ENCODE measurements at regions not wholly inside any gene's neighbourhood (a gene's known extent, or its start where the extent isn't known, plus 50 kb on each side); places are given as distances from the start of the nearest gene placed in this dataset.

DNA sequence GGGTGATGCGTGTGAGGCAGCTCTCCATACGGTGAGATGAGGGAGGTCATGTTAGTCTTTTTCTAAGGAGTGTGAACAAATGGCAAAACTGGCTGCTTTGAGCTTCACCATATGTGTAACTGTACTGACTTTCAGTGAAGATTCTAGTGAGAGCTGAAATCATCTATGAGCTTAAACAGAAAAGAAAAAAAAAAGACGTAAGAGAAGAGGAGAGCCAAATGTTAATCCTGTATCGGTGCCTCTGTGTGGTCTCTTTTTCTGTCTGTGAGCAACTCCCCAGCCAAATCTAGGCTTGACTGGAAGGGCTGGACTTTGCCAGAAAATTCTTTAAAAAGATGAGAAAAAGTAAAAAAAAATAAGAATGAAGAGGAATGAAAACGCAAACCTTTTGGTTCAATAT lies 209.7 kb upstream of the TUT7 start:
- ChIA-PET POLR2A (no interaction called here), CTCF (no interaction called here)
- H3K4me1 Mint-ChIP-seq = no peaks in the 10 kb centered on the region
- DNase-seq = no peak
- no peak overlapping the region for H3K4me3 Mint-ChIP-seq
- peaks cover 5% of the 10 kb centered on the region for H3K9me3 Mint-ChIP-seq
- no peaks in the 10 kb centered on the region for H3K27me3 Mint-ChIP-seq
- H3K36me3 Mint-ChIP-seq (ENCODE audit: low read depth) = no peaks in the 10 kb centered on the region
- H3K27ac Mint-ChIP-seq = no peak overlapping the region

DNA sequence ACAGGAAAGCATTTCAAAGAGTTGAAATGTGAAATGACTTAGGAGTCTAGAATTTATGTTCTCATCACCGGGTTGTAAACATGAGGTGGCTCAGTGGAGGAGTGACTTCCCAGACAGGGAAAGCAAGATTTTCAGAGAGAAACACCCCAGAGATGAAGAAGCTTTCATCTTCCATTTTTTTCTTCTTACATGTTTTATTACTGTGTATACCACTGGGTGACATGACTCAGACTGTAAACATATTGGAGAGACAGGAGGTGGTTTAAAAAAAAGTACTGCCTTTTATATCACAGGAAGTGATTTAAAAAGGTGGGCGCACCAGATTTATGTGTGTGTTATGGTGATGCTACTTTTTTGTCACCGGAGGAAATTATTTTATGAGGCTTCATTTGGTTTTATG lies 209.1 kb upstream of the TUT7 start:
- CTCF ChIA-PET = no interaction called here
- no peak for DNase-seq
- H3K27me3 Mint-ChIP-seq = no peaks in the 10 kb centered on the region
- H3K36me3 Mint-ChIP-seq (ENCODE audit: low read depth) = no peaks in the 10 kb centered on the region
- H3K27ac Mint-ChIP-seq = no peak overlapping the region
- H3K9me3 Mint-ChIP-seq = peaks cover 5% of the 10 kb centered on the region
- no peaks in the 10 kb centered on the region for H3K4me1 Mint-ChIP-seq
- no peak overlapping the region for H3K4me3 Mint-ChIP-seq
- POLR2A ChIA-PET = no interaction called here

DNA sequence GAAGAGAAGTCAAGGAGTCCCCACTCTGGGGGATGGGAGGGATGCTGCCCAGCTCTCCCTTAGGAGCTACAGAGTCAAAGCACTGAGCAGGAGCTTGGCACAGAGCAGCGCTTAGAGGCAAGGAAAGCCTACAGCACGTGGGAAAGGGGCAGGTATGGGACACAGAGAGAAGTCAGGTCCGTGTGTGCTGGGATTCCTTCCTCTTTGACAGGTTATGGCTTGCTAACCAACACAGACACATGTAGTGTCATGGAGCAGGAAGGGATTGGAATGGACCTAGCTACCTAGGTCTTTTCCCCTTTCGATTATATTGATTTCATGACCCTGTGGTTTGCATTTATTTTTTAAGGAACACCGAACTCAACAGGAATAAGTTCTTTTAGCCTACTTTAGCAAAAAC lies 208.5 kb upstream of the TUT7 start:
- no peak overlapping the region for H3K27ac Mint-ChIP-seq
- no peaks in the 10 kb centered on the region for H3K4me1 Mint-ChIP-seq
- ChIA-PET CTCF (no interaction called here), POLR2A (no interaction called here)
- H3K9me3 Mint-ChIP-seq = peaks cover 5% of the 10 kb centered on the region
- H3K27me3 Mint-ChIP-seq = no peaks in the 10 kb centered on the region
- no peaks in the 10 kb centered on the region for H3K36me3 Mint-ChIP-seq (ENCODE audit: low read depth)
- no peak for DNase-seq
- no peak overlapping the region for H3K4me3 Mint-ChIP-seq

DNA sequence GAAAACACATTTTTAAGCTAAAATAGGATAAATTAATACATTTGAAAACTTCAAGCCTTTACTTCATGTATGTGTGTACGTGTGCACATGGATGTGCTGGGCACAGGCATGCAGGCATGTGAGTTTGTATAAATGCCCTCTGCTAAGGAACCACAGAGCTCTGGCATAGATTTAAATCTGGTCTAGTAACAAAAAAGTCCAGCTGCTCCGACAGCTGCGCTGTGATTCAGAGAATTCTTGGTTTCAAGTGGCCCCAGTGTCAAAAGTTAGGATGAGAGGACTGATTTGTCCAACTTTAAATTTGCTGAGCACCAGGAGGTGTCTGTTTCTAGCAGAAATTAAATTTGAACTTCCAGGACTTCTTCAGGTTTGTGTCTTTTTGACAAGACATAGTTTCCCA lies 203.7 kb upstream of the TUT7 start:
- no peak overlapping the region for H3K4me3 Mint-ChIP-seq
- CTCF ChIA-PET = no interaction called here
- no peaks in the 10 kb centered on the region for H3K4me1 Mint-ChIP-seq
- no peaks in the 10 kb centered on the region for H3K36me3 Mint-ChIP-seq (ENCODE audit: low read depth)
- no peak overlapping the region for H3K27ac Mint-ChIP-seq
- peaks cover 2% of the 10 kb centered on the region for H3K27me3 Mint-ChIP-seq
- no peak for DNase-seq
- POLR2A ChIA-PET = no interaction called here
- H3K9me3 Mint-ChIP-seq = no peaks in the 10 kb centered on the region

DNA sequence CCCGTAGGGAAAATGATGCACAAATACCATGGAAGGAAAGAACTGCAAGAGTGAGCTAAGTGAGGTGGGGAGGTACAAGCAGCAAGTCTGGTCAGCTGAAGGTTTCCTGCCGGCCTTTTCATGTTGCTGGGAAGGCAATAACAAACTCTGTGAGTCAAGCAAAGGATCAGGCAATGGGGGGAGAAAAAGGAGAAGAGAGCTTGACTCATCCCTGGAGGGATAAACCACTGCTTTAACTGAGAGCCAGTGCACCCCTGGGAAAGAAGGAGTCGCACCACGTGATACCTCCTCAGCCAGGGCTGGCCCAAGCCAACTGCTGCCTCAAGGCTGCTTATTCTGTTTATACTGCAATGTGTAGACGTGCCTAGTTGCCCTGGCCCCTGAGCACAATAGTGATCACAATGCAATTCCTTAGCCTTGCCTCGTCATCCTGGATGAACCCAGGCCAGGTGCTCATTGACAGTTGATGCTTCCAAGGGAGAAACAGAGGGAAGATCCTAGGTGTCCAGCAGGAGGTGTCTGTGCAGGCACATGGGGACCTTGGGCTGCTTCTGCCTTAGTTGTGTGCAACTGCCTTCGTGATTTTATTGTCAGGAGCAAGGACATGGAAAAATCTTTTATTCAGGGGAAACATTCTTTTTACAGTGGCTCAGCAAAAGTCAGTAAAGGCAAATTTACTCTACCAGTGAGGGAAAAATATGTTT lies 203.0 kb upstream of the TUT7 start:
- no peak overlapping the region for H3K27ac Mint-ChIP-seq
- H3K36me3 Mint-ChIP-seq (ENCODE audit: low read depth) = no peaks in the 10 kb centered on the region
- ChIA-PET CTCF (no interaction called here), POLR2A (no interaction called here)
- no peak overlapping the region for H3K4me3 Mint-ChIP-seq
- no peaks in the 10 kb centered on the region for H3K9me3 Mint-ChIP-seq
- peaks cover 4% of the 10 kb centered on the region for H3K27me3 Mint-ChIP-seq
- no peaks in the 10 kb centered on the region for H3K4me1 Mint-ChIP-seq
- no peak for DNase-seq

DNA sequence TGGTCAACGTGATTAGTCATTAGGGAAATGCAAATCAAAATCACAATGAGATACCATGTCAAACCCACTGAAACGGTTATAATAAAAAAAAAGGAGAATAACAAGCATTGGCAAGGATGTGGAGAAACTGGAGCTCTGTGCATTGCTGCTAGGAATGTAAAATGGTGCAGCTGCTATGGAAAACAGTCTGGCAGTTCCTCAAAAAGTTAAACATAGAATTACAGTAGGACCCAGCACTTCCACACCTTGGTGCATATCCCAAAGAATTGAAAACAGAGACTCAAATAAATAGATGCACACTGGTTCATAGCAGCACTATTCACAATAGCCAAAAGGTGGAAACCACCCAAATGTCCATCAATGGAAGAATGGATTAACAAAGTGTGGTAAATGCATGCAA lies 201.5 kb upstream of the TUT7 start:
- no peak for DNase-seq
- H3K9me3 Mint-ChIP-seq = no peaks in the 10 kb centered on the region
- H3K36me3 Mint-ChIP-seq (ENCODE audit: low read depth) = no peaks in the 10 kb centered on the region
- H3K27me3 Mint-ChIP-seq = peaks cover 4% of the 10 kb centered on the region
- H3K4me3 Mint-ChIP-seq = no peak overlapping the region
- H3K4me1 Mint-ChIP-seq = no peaks in the 10 kb centered on the region
- H3K27ac Mint-ChIP-seq = no peak overlapping the region
- CTCF ChIA-PET = no interaction called here
- POLR2A ChIA-PET = no interaction called here

DNA sequence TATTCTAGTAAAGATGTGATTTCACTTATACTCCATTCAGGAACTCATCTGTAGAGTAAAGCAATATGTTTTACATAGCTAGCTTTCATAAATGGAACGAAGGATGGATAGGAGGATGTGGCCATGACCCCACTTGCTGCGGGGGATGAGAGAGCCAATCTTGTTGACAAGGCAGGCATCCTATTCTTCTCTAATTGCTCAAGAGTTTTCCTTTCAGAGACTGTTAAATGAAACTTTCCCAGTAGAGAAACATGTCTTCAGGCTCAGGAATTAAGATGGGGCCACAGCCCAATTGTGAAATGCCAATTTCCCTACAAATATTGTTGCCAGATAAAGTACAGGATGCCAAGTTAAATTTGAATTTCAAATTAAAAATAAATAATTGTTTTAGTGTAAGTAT lies 196.2 kb upstream of the TUT7 start:
- POLR2A ChIA-PET = no interaction called here
- CTCF ChIA-PET = no interaction called here
- Mint-ChIP-seq H3K27ac (no peak overlapping the region), H3K4me3 (no peak overlapping the region), H3K27me3 (peaks cover 6% of the 10 kb centered on the region), H3K4me1 (no peaks in the 10 kb centered on the region), H3K9me3 (no peaks in the 10 kb centered on the region), H3K36me3 (ENCODE audit: low read depth) (no peaks in the 10 kb centered on the region)
- DNase-seq = no peak

DNA sequence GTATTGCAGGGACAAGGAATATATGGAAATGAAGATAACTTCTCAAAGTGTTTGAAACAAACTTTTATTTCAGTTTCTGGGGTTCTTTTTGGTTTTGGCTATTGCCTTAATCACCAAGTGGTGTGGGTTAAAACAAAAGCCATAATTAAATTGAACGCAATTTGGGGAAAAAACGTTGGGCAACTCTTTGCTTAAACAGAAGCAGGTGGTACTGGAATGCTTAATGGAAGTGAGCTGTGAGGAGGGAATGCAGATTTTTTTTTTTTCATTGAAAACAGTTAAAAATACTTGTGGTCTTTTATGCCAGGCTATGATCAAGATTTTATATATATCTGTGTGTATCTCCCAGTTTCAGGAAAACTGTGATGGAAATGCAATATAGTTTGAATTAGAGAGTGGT lies 195.7 kb upstream of the TUT7 start:
- no peaks in the 10 kb centered on the region for H3K36me3 Mint-ChIP-seq (ENCODE audit: low read depth)
- POLR2A ChIA-PET = no interaction called here
- CTCF ChIA-PET = no interaction called here
- no peak overlapping the region for H3K27ac Mint-ChIP-seq
- no peak for DNase-seq
- no peaks in the 10 kb centered on the region for H3K9me3 Mint-ChIP-seq
- no peak overlapping the region for H3K4me3 Mint-ChIP-seq
- H3K27me3 Mint-ChIP-seq = peaks cover 6% of the 10 kb centered on the region
- H3K4me1 Mint-ChIP-seq = no peaks in the 10 kb centered on the region

DNA sequence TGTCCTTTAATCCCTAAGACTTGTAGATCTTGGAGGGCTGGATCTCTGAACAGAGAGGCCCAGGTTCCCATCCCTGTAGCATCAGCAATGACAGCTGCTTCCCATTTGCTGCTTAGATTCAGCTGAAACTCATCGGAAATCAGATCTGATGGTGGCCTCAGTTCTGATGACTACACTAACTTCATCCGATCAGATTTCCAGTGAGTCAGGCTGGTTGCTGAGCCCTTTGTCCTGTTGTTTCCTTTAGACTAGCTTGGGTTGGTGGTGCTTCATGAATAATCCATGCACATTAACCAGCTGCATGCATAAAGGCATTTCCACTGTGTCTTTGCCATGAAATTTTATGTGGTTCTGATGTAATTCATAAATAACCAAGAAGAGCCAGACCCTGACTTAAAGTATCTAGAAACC lies 195.2 kb upstream of the TUT7 start:
- ChIA-PET CTCF (no interaction called here), POLR2A (no interaction called here)
- Mint-ChIP-seq H3K27me3 (peaks cover 6% of the 10 kb centered on the region), H3K9me3 (no peaks in the 10 kb centered on the region), H3K27ac (no peak overlapping the region), H3K36me3 (ENCODE audit: low read depth) (no peaks in the 10 kb centered on the region), H3K4me1 (no peaks in the 10 kb centered on the region), H3K4me3 (no peak overlapping the region)
- DNase-seq = no peak

DNA sequence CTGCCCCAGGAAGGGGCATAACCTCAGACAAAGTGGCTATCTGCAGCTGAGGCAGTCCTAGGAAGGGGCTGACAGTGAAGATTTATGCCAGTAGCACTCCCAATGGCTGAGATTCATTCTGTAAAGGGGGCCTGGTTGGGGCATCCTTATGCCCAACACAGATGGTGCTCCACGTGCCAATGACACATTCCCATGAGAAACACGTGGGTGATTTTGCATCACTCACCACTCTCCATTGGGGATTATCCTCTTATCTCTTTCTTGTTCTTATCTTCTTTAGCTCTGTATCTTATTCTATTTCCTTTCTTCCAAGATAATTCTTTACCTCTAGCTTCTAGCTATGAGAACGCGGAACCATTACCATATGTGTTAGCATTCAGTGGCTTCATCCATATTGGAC lies 194.0 kb upstream of the TUT7 start:
- Mint-ChIP-seq H3K9me3 (no peaks in the 10 kb centered on the region), H3K27ac (no peak overlapping the region)
- CTCF ChIA-PET = no interaction called here

DNA sequence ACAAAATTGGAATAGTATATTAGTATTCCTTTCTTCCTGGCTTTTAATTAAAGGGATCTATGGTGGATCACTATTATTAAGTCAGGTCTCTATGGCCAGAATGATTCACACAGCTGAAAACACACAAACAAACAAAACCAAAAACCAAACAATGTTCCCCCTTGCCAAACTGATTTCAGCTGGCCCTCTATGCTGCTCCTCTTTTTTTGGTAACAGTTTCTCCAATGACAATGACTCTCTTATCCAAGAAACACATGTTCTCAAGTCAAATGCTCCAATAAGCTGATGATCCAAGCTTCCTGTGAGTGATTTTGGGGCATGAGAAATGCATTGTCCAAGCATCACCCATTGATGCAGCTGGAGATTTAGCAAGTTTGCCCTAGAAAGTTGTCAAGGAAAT lies 193.4 kb upstream of the TUT7 start:
- Mint-ChIP-seq H3K4me1 (no peaks in the 10 kb centered on the region), H3K36me3 (ENCODE audit: low read depth) (no peaks in the 10 kb centered on the region), H3K27ac (no peak overlapping the region), H3K4me3 (no peak overlapping the region), H3K27me3 (peaks cover 2% of the 10 kb centered on the region), H3K9me3 (no peaks in the 10 kb centered on the region)
- CTCF ChIA-PET = interaction anchor here (0.6 kb wide), 1 partner anchor 1609 kb away, joined by 4 read pairs; no protein-coding TSS in a partner anchor
- DNase-seq = no peak
- POLR2A ChIA-PET = no interaction called here

More for the DNA sequence above, 194.0 kb upstream of the TUT7 start:
- H3K4me3 Mint-ChIP-seq = no peak overlapping the region
- peaks cover 5% of the 10 kb centered on the region for H3K27me3 Mint-ChIP-seq
- POLR2A ChIA-PET = no interaction called here
- H3K36me3 Mint-ChIP-seq (ENCODE audit: low read depth) = no peaks in the 10 kb centered on the region
- no peaks in the 10 kb centered on the region for H3K4me1 Mint-ChIP-seq
- no peak for DNase-seq

DNA sequence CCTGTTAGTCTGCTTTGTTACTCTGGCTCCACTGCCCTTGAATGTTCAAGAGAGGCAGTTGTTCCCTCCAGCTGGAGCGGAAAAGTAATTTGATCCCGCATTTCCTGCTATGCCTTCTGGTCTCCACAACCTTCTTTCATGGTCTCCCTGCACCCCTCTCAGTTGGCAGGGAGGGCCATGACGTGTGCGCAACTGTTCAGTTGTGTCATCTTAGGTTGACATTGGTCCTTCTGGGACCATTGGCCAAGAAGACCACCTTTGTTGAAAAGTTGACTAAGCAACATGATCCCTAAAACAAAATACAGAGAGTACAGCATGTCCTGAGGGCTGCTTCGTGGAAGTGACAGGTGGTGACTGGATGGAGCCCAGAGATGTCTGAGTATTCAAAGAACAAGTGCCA lies 192.5 kb upstream of the TUT7 start:
- H3K36me3 Mint-ChIP-seq (ENCODE audit: low read depth) = no peaks in the 10 kb centered on the region
- DNase-seq = no peak
- ChIA-PET CTCF (no interaction called here), POLR2A (no interaction called here)
- no peaks in the 10 kb centered on the region for H3K4me1 Mint-ChIP-seq
- H3K27me3 Mint-ChIP-seq = peaks cover 5% of the 10 kb centered on the region
- H3K27ac Mint-ChIP-seq = no peak overlapping the region
- no peak overlapping the region for H3K4me3 Mint-ChIP-seq
- no peaks in the 10 kb centered on the region for H3K9me3 Mint-ChIP-seq

DNA sequence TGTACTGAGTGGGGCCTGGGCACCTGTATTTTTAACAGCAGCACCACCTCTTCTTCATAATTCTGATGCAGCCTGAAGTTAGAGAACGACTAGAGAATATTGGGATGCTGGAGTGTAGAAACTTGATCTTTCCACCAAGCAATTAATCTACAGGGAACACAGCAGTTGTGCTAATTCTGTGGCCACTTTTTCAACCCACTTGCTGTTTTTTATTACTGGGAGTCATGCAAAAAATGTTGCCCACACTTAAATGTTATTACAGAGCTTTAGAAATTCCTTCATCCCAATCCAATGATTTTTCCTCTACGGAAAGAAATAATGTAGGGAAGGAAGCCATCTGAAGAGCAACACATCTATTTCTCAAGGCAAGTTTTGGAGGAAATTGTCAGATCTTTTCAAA lies 190.9 kb upstream of the TUT7 start:
- no peak overlapping the region for H3K27ac Mint-ChIP-seq
- H3K4me1 Mint-ChIP-seq = no peaks in the 10 kb centered on the region
- no peaks in the 10 kb centered on the region for H3K36me3 Mint-ChIP-seq (ENCODE audit: low read depth)
- DNase-seq = no peak
- H3K27me3 Mint-ChIP-seq = peaks cover 3% of the 10 kb centered on the region
- H3K9me3 Mint-ChIP-seq = no peaks in the 10 kb centered on the region
- H3K4me3 Mint-ChIP-seq = no peak overlapping the region
- CTCF ChIA-PET = no interaction called here
- POLR2A ChIA-PET = interaction anchor here (0.6 kb wide), 1 partner anchor 412 kb away, joined by 3 read pairs; no protein-coding TSS in a partner anchor

DNA sequence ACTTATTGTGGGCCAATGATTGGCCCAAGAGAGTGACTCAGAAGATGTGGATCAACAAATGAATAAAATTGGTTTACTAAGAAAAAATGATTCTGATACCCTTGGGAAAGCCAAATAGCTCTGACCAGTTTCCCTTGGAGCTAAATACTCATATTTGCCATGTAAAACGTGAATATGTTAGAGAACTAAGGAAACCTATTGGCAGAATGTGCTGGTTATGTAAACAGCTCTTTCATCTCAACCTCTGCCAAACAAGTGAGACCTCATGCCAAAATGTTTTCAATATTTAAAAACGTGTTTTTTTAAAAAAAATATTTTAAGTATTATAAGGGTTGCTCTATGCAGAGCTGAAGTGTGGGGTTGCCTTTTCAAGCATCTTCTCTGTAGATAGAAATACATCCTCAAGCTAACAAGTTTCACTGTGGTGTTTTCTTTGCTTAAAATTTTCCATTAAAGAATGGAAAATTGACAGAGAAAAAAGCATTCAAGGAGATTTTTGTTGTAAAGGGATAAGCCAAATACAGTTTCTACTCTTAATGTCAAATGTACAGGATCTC lies 186.9 kb upstream of the TUT7 start:
- Mint-ChIP-seq H3K27ac (no peak overlapping the region), H3K9me3 (no peaks in the 10 kb centered on the region), H3K4me3 (no peak overlapping the region), H3K4me1 (no peaks in the 10 kb centered on the region), H3K27me3 (peaks cover 3% of the 10 kb centered on the region), H3K36me3 (ENCODE audit: low read depth) (no peaks in the 10 kb centered on the region)
- ChIA-PET POLR2A (no interaction called here), CTCF (no interaction called here)
- no peak for DNase-seq
